SU-DHL-6 (cell line): ENCODE measurements at regions not wholly inside any gene's neighbourhood (a gene's known extent, or its start where the extent isn't known, plus 50 kb on each side); places are given as distances from the start of the nearest gene placed in this dataset.

ENCODE experiments used
- H2AFZ ChIP-seq: fragments of 200-600 bp; sonication (generic); 2 replicates; pipeline ENCODE4 v1.6.1; 2014; ENCODE audit warnings: low read depth, mild to moderate bottlenecking, moderate library complexity, mixed read lengths, antibody characterized with exemption, low read length; ENCODE audit not compliant: severe bottlenecking
- H3F3A ChIP-seq: fragments of 200-600 bp; shearing (Covaris generic); 2 replicates; pipeline ENCODE4 v1.6.0; 2016; ENCODE audit warnings: antibody characterized with exemption, mild to moderate bottlenecking; ENCODE audit not compliant: insufficient read depth
- H3K27ac ChIP-seq: fragments of 200-600 bp; sonication (generic); 2 replicates; pipeline ENCODE4 v1.5.1; 2016; ENCODE audit warnings: low read depth, mild to moderate bottlenecking, low read length, moderate library complexity, mixed read lengths
- H3K27me3 ChIP-seq: fragments of 200-600 bp; sonication (generic), shearing (Covaris generic); 2 replicates; pipeline ENCODE4 v1.6.0; 2014; ENCODE audit warnings: mild to moderate bottlenecking, low read length
- H3K36me3 ChIP-seq: fragments of 200-600 bp; sonication (generic); 2 replicates; pipeline ENCODE4 v1.6.1; 2014; ENCODE audit warnings: mild to moderate bottlenecking, low read length, mixed read lengths
- H3K4me2 ChIP-seq: fragments of 300-600, 200-600 bp; shearing (Covaris generic), sonication (generic); 2 replicates; pipeline ENCODE4 v1.6.0; 2014; ENCODE audit warnings: low read length, low read depth, mild to moderate bottlenecking; ENCODE audit not compliant: poor library complexity, severe bottlenecking
- H3K4me3 ChIP-seq: fragments of 200-600 bp; sonication (generic); 2 replicates; pipeline ENCODE4 v1.5.1; 2014; ENCODE audit warnings: antibody characterized with exemption, low read length, mild to moderate bottlenecking, mixed read lengths; ENCODE audit not compliant: insufficient read depth, poor library complexity, severe bottlenecking
- H3K79me2 ChIP-seq: fragments of 200-600 bp; sonication (generic); 2 replicates; pipeline ENCODE4 v1.6.1; 2014; ENCODE audit warnings: mild to moderate bottlenecking, low read length, moderate library complexity; ENCODE audit not compliant: insufficient read depth
- H3K9ac ChIP-seq: fragments of 200-600 bp; sonication (generic); 2 replicates; pipeline ENCODE4 v1.7.0; 2014; ENCODE audit warnings: mild to moderate bottlenecking, low read length
- H3K9me2 ChIP-seq: fragments of 200-600 bp; sonication (generic); replicated peaks from 2 replicates; pipeline ENCODE4 v1.6.1; 2014; ENCODE audit warnings: low read length; ENCODE audit not compliant: insufficient read depth
- H3K9me3 ChIP-seq: fragments of 200-600 bp; sonication (generic); 2 replicates; pipeline ENCODE4 v1.6.1; 2014; ENCODE audit warnings: low read length, mixed read lengths; ENCODE audit not compliant: insufficient read depth
- H4K20me1 ChIP-seq: fragments of 200-600 bp; sonication (generic); 2 replicates; pipeline ENCODE4 v1.6.1; 2014; ENCODE audit warnings: low read depth, mild to moderate bottlenecking, antibody characterized with exemption, low read length, moderate library complexity, mixed read lengths
- CTCF ChIP-seq: fragments of 200-600 bp; sonication (generic); IDR thresholded peaks from one replicate; pipeline ENCODE4 v1.5.1; 2017; ENCODE audit warnings: antibody characterized with exemption, mild to moderate bottlenecking, low read length, moderate library complexity; ENCODE audit not compliant: insufficient read depth, poor library complexity, severe bottlenecking
- EZH2phosphoT487 ChIP-seq: fragments of 200-600 bp; sonication (generic), shearing (Covaris generic); conservative IDR thresholded peaks from 2 replicates; pipeline ENCODE4 v1.6.1; 2018; ENCODE audit warnings: mild to moderate bottlenecking, antibody characterized with exemption, low read length, moderate library complexity, mixed read lengths

GRCh38 chr3:106792716-106793115 lies 584.5 kb upstream of the CCDC54 start:
- Histone ChIP-seq H4K20me1 (no peaks in the 10 kb centered on the region), H3K36me3 (no peaks in the 10 kb centered on the region), H3K79me2 (no peaks in the 10 kb centered on the region), H3K4me3 (no peak overlapping the region), H3K27ac (no peak overlapping the region), H3K9me2 (no peaks in the 10 kb centered on the region), H3K4me2 (no peak overlapping the region), H3K9ac (no peak overlapping the region), H3K27me3 (no peaks in the 10 kb centered on the region), H3K9me3 (no peaks in the 10 kb centered on the region), H2AFZ (no peak overlapping the region), H3F3A (no peaks in the 10 kb centered on the region)
- TF ChIP-seq EZH2phosphoT487: no peak
- TF ChIP-seq CTCF: no peak

- H3K27me3 ChIP-seq: no peaks in the 10 kb centered on the region
- H3K9ac ChIP-seq: no peak overlapping the region
- H2AFZ ChIP-seq: no peak overlapping the region
- H3F3A ChIP-seq: no peaks in the 10 kb centered on the region
- no peak overlapping the region for H3K4me3 ChIP-seq
- TF ChIP-seq CTCF (no peak), EZH2phosphoT487 (no peak)
- H4K20me1 ChIP-seq: no peaks in the 10 kb centered on the region
- no peaks in the 10 kb centered on the region for H3K79me2 ChIP-seq
- no peaks in the 10 kb centered on the region for H3K9me3 ChIP-seq
- no peaks in the 10 kb centered on the region for H3K36me3 ChIP-seq
- H3K9me2 ChIP-seq: no peaks in the 10 kb centered on the region
- H3K27ac ChIP-seq: no peak overlapping the region
- H3K4me2 ChIP-seq: no peak overlapping the region
Observed at GRCh38 chr3:106794442-106794841, 582.8 kb upstream of the CCDC54 start.

DNA sequence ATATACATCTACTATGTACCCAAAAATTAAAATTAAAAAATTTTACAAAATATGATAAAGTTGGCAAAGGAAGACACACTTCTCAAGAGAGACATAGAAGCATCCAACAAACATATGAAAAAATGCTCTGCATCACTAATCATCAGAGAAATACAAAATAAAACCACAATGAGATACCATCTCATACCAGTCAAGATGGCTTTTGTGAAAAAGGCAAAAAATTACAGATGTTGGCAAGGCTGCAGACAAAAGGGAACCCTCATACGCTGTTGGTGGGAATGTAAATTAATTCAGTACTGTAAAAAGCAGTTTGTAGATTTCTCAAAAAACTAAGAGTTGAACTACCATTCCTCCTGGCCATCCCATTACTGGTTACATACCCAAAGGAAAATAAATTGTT lies 581.7 kb upstream of the CCDC54 start:
- Histone ChIP-seq H3K9me3 (no peaks in the 10 kb centered on the region), H3K36me3 (no peaks in the 10 kb centered on the region), H3K27me3 (no peaks in the 10 kb centered on the region), H3F3A (no peaks in the 10 kb centered on the region), H3K9ac (no peak overlapping the region), H2AFZ (no peak overlapping the region), H3K27ac (no peak overlapping the region), H3K4me3 (no peak overlapping the region), H4K20me1 (no peaks in the 10 kb centered on the region), H3K9me2 (no peaks in the 10 kb centered on the region), H3K79me2 (no peaks in the 10 kb centered on the region), H3K4me2 (no peak overlapping the region)
- TF ChIP-seq EZH2phosphoT487 (no peak), CTCF (no peak)

DNA sequence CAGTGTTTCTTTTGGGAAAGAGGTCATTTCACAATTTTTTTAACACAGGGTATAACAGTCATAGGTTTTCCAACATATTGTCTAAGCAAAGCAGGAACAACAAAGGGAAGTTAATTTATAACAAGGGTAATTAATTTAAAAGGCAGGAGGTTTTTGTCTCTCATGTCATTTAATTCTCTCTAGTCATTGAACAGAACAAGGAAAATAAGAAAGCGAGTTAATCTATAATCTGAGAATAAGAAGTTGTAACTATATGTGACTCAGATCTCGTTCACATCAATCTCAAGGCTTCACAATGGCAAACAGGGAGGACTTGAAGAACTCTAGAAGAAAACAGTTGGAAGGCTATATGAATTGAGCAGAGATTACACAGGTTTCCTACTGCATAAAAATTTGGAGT lies 579.8 kb upstream of the CCDC54 start:
- Histone ChIP-seq H3K79me2 (no peaks in the 10 kb centered on the region), H3K9me3 (no peaks in the 10 kb centered on the region), H3K9ac (no peak overlapping the region), H3K27ac (no peak overlapping the region), H3K4me2 (no peak overlapping the region), H4K20me1 (no peaks in the 10 kb centered on the region), H3K9me2 (no peaks in the 10 kb centered on the region), H3K36me3 (no peaks in the 10 kb centered on the region), H2AFZ (no peak overlapping the region), H3F3A (no peaks in the 10 kb centered on the region), H3K27me3 (no peaks in the 10 kb centered on the region), H3K4me3 (no peak overlapping the region)
- TF ChIP-seq EZH2phosphoT487: no peak
- no peak for TF ChIP-seq CTCF
